ENCODE measurements at regions not wholly inside any gene's neighbourhood (a gene's known extent, or its start where the extent isn't known, plus 50 kb on each side); places are given as distances from the start of the nearest gene placed in this dataset.
"Not testable (repeated sequence)": the region's sequence is repeated elsewhere in the genome, so short reads cannot be mapped to it uniquely, and the experiment has no call there.

DNA sequence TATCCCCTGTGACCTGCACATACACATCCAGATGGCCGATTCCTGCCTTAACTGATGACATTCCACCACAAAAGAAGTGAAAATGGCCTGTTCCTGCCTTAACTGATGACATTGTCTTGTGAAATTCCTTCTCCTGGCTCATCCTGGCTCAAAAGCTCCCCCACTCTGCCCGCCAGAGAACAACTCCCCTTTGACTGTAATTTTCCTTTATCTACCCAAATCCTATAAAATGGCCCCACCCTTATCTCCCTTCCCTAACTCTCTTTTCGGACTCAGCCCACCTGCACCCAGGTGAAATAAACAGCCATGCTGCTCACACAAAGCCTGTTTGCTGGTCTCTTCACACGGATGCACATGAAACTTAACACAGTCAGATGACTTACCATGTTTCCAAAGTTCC lies 403.8 kb downstream of the TBC1D32 start:
- DNase-seq (ENCODE audit: low read depth in 2 of 2), result not testable (repeated sequence)

DNA sequence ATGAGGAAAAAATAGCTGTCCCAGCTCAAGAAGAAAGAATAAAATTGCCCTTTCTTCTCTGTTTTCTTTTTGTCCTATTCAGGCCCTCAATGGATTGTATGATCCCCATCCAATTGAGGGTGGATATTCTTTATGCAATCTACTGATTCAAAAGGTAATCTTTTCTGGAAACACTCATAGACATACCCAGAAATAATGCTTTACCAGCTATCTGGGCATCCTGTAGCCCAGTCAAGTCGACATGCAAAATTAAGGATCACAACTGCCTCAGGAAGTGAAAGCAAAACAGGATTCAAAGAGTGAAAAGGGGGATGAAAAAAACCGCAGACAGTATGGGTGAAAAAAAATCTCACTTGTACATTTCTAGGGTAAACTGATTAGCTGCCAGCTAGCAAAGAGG lies 410.1 kb downstream of the TBC1D32 start:
- no peak for DNase-seq (ENCODE audit: low read depth in 2 of 2)

DNA sequence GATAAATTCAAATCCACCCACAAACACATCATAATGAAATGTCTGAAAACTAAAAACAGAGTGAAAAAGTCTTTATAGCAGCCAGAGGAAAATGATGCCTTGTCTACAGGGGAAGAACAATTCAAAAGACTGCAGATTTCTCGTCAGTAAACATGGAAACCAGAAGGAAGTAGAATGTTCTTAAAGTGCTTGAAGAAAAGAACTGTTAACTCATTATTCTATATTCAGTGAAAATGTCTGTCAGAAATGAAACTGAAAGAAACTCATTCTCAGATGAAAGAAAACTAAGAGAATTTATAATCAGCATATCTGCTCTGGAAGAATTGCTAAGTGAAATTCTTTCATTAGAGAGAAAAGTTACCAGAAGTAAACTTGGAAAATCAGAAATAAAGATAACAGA lies 416.1 kb downstream of the TBC1D32 start:
- DNase-seq (ENCODE audit: low read depth in 2 of 2), result no peak

DNA sequence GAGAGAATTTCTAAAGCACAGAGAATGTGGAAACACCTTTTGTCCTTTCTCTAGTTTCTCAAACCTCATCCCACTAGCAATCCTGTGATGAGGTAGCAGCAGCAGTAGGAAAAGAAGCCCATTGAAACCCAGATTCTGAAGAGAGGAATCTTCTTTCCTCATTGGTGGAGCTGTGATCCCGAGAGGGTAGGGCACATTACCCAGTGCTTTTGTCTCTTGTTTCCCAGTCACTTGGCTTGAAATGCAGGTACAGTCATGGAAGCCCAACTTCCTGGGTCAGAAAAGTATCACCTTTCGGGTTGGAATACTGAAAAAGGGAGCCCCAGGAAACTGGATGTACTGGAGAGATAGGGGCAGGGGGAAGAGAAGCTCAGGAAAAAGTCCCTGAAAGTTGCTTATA lies 417.4 kb downstream of the TBC1D32 start:
- DNase-seq (ENCODE audit: low read depth in 2 of 2), result no peak

DNA sequence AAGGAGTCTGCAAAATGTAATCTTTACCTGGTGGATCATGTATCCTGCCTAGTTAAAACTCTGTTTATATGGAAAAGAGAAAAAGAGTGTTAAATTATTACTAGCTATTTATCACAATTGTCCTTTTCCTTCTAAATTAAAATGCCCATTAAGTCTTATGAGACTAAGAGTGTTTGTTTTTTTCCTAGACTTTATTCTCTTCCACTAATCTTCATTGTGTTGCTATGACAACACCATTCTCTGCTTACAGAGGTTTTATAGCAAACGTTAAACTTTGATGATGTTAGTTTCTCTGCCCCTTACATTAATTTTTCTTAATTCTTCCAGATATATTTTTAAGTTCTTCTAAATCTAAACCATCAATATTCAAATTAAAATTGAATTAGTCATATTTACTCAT lies 420.8 kb downstream of the TBC1D32 start:
- DNase-seq (ENCODE audit: low read depth in 2 of 2), result no peak

DNA sequence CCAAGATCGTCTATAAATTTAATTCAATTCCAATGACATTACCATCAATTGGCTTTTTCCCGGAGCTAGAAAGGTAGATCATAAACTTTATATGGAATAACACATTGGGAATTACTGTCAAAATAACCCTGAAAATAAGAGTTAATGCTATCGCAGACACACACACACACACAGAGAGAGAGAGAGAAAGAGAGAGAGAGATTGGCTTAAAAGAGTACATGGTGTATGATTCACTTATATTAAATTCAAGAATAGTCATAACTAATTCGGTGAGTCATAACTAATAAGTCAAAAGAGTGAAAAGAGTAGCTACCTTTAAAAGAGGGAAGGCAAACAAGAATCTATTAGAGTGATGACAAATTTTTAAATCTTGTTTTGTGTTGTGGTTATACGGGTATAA lies 425.5 kb downstream of the TBC1D32 start:
- DNase-seq (ENCODE audit: low read depth in 2 of 2), result no peak

DNA sequence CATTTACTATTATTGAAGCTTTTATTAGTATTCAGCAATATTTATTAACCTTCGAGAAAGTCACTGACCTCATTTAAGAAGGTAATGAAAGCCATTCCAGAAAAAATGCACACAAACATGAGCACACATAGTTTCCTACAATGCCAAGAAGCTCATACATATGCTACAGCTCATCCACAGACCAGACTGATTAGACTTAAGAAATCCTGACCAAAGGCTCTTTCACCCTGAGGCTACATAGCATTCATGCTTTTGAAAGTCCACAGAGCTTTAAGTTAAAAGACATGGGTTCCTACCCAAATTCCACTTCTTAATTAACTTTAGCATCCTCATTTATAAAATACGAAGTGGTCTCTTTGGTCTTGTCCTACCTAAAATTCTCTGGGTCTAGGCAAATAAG lies 430.4 kb downstream of the TBC1D32 start:
- no peak for DNase-seq (ENCODE audit: low read depth in 2 of 2)

DNA sequence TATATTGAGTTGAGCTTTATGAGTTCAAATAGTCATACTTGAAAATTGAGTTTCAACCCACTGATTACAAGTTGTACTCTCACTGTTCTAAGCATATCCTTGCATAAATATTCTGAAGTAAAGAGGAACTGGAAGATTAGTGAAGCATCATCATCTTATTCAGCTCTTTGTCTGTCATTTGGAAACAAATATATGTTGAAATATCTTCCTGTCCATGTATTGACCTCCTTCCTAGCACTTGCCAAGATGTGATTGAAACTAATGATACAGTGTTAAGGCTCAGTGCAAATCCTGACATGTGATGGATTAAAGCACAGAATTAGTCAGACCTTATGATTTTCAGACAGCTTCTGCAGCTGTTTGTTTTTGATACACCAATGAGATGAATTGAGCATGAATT lies 434.3 kb downstream of the TBC1D32 start:
- DNase-seq (ENCODE audit: low read depth in 2 of 2), result no peak

DNA sequence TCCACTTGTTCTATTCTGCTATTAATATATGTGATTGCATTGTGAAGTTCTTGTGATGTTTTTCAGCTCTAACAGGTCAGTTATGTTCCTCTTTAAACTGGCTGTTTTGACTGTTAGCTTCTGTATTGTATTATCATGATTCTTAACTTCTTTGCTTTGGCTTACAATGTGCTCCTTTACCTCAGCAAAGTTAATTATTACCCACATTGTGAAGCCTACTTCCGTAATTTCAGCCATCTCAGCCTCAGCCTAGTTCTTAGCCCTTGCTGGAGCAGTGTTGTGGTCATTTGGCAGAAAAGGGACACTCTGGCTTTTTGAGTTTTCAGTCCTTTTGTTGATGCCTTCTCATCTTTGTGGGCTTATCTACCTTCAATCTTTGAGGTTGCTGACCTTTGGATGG lies 440.2 kb downstream of the TBC1D32 start:
- DNase-seq (ENCODE audit: low read depth in 2 of 2), result no peak

DNA sequence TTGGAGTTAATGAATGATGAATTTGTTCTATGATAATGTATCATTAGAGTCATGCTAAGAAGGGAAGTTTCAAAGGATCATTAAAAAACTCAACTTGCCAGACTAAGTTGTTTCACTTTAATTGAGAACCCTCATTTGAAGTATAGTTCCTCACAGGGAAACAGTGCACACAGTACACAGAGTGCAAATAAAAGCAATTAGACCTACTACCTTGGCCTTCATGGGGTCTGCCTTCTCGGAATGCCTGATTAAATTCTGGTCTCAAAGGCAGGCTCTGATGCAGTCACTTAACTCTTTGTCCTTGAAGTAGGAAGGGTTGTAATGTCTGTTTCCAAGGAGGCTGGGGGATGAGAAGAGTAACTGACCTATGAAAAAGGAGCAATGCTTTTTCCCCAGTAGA lies 457.3 kb downstream of the TBC1D32 start:
- DNase-seq (ENCODE audit: low read depth in 2 of 2), result no peak

DNA sequence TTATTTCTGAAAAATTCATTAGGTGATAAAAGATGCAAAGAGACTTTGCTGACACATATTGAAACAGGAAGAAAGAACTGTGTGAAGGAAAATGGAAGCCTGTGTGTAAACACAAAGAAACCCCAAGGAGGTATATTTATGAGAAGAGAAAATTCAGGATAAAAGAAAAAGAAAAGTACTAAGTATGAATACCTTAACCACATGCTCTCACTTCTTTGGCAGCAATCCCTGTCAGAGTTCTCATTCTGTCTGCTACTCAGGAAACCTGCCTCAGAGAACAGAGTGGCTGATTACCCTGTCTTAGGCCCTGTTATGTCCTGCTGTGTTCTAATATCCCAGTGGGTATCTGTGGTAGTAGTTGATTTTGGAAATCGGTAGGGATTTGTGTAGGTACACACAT lies 457.9 kb downstream of the TBC1D32 start:
- DNase-seq (ENCODE audit: low read depth in 2 of 2), result no peak

DNA sequence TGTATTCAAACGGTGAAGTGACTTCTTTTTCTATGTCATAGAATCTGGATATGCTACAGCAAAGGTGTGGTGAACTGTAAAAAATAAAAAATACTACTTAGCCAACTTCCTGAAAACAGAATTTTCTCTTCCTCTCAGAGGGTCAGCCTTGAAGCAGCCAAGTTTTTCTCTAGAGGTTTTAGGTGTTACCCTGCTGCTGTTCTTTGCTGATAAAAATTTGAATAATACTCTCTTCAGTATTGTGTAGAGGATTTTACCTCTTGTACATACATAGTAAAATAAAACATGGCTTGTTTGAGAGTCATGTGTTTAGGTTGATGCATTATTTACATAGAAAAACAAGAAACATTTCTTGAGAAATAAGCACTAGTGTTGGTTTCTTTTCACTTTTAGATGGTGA lies 458.4 kb downstream of the TBC1D32 start:
- no peak for DNase-seq (ENCODE audit: low read depth in 2 of 2)

DNA sequence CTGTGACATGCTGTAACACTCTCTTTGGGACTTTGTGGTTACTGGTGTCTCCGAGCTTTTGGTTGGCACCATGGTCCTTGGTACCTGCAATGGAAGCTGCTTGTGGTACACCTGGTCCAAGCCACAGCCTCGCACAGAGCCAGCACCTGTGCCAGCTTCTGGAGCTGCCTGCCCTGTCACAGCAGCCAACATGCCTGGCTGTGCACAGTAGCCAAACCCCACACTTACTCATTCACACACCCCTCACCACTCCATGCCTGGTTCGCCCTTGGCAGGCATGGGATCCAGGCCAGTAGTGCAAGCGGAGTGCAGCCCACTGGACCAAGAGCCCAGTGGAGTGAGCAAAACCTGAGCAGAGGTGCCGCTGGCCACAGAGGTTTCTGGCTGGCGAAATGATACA lies 459.9 kb downstream of the TBC1D32 start:
- DNase-seq (ENCODE audit: low read depth in 2 of 2), result no peak

DNA sequence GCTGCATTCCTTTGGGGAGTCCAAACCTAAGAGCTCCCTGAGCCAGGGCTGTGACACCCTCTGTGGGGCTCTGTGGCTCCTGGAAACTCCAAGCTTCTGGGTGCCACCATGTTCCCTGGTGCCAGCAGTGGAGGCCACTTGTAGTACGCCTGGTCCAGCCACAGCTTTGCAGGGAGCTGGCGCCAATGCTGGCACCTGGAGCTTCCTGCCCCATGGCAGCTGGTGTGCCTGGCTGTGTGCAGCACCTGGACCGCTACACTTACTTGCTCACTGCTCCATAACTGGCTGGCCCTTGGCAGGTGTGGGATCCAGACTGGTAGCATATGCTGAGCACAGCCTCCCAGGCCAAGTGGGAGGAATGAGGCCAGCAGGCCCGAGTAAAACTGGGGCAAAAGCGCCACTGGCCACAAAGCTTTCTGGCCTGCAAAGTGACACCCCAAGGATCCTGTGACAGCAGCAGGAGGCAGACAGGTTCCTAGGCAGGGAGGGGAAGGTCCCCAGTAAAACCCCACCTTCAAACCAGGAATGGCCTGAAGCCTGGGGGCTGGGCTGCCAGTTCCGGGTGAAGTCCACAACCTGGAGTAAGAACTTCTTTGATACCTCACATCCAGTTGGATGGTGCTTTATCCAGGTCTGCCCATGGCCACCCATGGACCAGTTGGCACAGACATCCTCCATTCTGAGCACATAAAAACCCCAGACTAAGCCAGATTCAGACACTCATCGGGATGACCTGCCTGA lies 461.0 kb downstream of the TBC1D32 start:
- no peak for DNase-seq (ENCODE audit: low read depth in 2 of 2)

DNA sequence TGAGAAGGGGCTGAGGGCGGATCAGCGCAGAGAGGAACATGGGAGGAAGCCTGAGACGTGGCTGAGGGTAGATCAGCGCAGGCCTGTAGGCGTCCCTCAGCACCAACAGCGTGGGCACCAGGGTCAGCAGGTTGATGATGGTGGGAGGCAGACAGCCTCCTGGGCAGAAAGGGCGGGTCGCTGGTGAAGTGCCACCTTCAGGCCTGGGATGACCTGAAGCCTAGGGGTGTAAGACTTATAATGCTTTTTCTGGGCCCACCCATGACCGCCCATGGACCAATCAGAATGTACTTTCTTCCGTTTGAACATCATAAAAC lies 462.1 kb downstream of the TBC1D32 start:
- DNase-seq (ENCODE audit: low read depth in 2 of 2), result no peak

DNA sequence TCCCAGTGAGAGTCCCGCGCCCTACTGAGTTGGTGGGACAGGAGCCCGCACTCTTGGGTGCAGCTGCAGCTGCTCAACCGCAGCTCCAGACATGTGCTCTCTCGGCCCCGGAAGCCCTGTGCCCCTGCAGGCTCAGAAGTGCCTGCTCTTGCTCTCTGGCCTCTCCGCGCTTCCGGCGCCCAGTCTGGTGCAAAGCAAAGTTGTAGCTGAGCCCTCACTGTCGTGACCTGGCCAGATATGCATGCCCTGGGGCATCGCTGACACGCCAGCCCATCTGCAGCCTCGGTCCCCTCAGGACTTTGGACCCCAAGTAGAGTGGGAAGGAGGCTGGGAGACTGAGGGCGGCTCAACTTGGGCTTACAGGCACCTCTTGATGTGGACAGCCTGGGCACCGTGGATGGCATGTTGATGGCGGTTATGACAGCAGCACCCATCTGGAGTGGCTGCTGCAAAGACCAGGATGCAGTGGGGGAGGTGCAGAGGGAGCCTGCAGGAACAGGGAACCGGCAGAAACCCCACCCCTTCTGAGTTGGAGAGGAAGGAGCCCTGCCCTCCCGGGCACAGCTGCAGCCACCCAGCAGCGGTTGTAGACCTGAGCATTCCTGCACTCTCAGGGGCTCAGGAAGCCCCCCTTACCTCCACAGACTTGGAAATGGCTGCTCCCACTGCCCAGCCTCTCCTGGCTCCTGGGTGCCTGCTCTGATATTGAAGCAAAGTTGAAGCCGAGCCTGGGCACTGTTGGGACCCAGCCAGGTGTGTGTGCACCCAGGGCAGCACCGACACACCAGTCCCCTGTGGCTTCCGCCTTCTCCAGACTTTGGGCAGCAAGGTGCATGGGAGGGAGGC lies 462.6 kb downstream of the TBC1D32 start:
- DNase-seq (ENCODE audit: low read depth in 2 of 2), result no peak

DNA sequence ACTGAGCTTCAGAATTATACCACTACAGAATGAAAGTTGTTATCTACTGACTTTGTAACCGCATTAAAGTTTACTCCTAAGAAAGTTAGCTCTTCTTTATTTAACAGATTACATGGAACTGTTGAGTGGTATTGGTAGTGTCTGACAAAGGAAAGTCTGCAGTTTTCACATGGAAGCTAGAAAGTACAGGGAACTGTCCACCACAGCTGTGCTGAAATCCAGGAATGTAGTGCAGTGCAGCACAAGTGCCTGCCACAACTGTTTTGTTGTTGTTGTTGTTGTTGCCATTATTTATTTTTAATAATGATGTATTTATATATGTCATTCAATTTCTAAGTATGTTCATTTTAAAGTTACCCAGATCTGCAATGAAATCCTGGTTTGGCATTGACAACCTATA lies 464.9 kb downstream of the TBC1D32 start:
- no peak for DNase-seq (ENCODE audit: low read depth in 2 of 2)

DNA sequence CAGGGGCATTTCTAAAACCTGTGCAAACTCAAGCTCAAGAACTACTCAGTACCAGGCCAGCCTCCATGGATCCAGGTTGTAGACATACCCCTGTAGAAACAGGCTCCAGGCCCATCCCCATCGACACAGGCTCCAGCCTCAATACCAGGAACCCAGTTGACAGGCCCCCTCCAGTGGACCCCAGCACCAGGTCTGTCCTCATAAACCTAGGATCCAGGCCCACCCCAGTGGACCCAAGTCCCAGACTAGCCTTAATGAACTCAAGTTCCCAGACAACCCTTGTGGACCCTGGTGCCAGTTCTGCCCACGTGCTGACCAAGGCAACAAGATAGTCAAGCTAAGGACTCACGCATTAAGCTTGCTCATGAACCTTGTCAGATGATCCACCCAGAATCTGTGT lies 476.9 kb downstream of the TBC1D32 start:
- no peak for DNase-seq (ENCODE audit: low read depth in 2 of 2)

DNA sequence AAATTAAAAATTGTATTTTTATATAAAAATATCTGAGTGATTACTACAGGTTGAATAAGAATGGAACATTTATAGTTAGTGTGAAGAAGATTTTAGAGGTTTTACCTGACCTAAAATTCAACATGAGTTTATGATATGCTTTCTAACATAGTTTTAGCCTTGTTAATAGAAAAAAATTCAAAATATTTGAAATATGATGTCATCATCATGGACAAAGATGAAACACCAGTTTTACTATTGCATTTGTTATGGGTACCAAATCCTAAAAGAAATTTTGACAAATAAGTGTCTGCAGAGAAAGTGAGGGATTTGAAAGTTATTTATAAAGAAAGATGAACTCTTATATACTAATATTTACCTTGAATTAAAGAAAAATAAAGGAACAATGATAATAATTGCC lies 479.7 kb downstream of the TBC1D32 start:
- no peak for DNase-seq (ENCODE audit: low read depth in 2 of 2)

DNA sequence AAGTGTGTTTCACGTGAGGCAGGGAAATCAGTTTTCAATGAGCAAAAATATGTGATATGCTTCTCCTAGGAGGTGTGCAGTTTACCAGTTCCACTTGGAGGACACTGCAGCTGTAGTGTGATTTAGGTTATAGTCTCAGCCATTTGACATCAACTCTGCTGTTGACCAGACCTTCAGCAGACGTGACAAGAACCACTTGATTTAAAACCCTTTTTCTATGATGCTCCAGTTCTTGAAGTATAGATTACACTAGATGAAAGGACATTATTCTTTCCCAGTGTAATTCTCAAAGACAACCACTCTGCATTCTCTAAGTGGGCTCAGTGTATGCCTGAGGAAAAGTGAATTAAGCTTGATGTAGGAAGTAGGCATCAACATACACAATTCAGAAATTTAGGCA lies 480.8 kb downstream of the TBC1D32 start:
- no peak for DNase-seq (ENCODE audit: low read depth in 2 of 2)

DNA sequence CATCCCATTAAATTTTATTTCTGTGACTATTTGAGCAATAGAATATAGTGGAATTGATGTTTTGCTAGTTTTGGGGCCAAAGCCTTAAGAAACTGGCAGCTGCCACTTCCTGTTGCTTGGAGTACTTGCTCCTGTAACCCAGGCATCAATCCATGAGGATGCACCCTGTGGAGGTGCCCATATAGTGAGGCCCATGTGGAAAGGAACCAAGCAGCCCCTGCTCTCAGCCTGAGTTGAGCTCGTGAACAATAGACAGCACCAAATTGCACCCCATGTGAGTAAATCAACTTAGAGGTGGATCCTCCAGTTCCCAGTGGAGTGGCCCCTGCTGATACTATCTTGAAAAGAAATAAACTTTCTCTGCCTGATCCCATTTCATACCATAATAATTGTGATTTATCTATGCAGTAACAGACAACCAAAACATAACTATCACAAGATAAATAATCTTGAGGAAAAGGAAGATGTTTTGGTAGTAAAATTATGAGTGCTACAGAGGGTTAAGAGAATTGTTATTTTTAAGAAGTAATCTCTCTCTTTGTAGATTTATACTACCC lies 481.9 kb downstream of the TBC1D32 start:
- DNase-seq (ENCODE audit: low read depth in 2 of 2), result no peak

DNA sequence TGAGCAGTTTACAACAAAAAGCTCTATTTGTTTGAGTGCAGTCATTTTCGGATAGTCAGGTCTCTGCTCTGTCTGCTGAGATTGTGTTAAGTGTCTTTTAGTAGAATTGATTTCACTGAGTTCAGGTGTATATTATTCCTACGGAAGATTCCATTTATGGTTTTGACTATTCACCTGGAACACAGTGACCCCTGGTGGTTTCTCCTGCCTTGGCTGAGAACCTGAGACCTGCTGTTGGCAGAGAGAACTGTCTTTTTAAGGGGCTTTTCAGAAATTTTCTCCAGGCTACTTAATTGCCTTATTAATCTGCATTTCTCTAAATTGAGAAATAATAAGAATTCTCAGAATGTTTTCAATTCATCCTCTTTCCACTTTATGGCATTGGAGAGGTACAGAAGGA lies 508.0 kb downstream of the TBC1D32 start:
- no peak for DNase-seq (ENCODE audit: low read depth in 2 of 2)

DNA sequence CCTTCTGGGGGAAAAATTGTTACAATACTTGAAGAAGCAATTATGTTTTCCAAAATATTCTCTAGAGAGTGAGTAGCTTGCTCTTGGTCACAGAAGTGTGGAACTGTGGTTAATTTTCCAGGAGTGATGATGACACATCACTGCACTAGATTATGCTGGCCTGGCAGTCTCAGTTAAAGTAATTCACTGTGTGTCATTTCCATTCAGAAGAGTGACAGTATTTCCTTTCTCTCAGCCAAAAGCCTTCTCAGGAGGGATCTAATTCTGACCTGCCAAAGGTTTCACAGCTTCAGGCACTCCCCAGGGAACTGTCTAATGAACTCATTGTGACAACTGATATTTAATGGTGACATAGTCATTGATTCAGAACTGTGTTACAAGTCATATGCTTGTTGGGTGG lies 517.5 kb downstream of the TBC1D32 start:
- DNase-seq (ENCODE audit: low read depth in 2 of 2), result no peak

Data from stimulated activated CD8-positive, alpha-beta memory T cell treated with anti-CD3 and anti-CD28 coated beads, Interleukin-15, amount 100 ng/mL, for 48 hours (primary cell).